SKM-1 (cell line): ENCODE measurements at regions not wholly inside any gene's neighbourhood (a gene's known extent, or its start where the extent isn't known, plus 50 kb on each side); places are given as distances from the start of the nearest gene placed in this dataset.
"Not testable (repeated sequence)": the region's sequence is repeated elsewhere in the genome, so short reads cannot be mapped to it uniquely, and the experiment has no call there.

ENCODE experiments used
- DNase-seq: peaks from one replicate; lab custom pipeline; 2025; ENCODE audit not compliant: unreplicated experiment; lab: John Stamatoyannopoulos, UW

- DNase-seq = no peak
These were observed 104.4 kb upstream of the BMP2 start for GRCh38 chr20:6663104-6663503.

DNA sequence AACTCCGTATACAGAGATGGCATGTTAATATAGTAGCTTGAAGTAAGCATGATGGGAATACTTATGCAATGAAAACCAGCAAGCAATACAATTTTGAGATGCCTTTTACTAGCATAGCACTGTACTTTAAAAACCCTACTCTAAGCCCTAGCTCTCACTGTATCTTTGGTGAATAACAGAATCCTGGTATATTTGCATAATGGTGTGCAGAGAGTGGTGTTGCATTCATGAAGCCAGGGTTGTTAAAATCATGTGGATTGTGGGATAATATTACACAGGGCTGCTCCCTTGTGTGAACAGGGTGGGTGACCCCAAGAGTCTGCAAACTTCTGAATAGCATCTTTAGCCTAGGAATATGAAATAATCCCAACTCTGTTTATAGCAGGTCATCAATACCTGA lies 105.2 kb upstream of the BMP2 start:
- no peak for DNase-seq

GRCh38 chr20:6660441-6660840 lies 107.0 kb upstream of the BMP2 start:
- no peak for DNase-seq

DNA sequence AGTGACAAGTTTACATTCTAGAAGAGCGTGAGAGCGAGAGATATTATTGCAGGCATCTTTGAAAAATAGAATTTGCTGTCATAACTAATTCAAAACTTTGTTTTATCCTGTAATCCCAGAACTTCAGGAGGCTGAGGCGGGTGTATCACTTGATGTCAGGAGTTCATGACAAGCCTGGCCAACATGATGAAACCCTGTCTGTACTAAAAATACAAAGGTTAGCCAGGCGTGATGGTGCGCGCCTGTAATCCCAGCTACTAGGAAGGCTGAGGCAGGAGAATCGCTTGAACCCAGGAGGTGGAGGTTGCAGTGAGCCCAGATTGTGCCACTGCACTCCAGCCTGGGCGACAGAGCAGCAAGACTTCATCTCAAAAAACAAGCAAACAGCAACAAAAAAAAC lies 108.6 kb upstream of the BMP2 start:
- DNase-seq = not testable (repeated sequence)

- DNase-seq = no peak
These were observed 109.6 kb upstream of the BMP2 start for GRCh38 chr20:6657904-6658303.

DNA sequence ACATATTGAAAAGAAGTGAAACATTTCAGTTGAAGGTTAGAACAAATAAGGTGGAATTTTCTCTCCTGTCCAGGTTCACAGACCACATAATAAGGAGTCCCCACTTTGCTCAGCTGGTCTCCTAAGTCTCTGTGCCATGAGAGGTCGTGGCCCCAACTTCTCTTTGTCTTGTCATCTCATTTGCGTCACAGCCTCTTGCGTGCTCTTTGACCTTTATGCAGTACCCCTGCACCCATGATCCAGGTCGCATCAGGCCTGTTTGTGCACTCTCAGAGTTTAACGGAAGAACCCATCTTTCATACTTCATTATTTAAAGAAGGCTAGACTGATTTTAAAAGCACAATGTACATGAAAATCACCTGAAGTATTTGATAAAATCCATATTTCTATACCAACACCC lies 110.4 kb upstream of the BMP2 start:
- DNase-seq = no peak

DNA sequence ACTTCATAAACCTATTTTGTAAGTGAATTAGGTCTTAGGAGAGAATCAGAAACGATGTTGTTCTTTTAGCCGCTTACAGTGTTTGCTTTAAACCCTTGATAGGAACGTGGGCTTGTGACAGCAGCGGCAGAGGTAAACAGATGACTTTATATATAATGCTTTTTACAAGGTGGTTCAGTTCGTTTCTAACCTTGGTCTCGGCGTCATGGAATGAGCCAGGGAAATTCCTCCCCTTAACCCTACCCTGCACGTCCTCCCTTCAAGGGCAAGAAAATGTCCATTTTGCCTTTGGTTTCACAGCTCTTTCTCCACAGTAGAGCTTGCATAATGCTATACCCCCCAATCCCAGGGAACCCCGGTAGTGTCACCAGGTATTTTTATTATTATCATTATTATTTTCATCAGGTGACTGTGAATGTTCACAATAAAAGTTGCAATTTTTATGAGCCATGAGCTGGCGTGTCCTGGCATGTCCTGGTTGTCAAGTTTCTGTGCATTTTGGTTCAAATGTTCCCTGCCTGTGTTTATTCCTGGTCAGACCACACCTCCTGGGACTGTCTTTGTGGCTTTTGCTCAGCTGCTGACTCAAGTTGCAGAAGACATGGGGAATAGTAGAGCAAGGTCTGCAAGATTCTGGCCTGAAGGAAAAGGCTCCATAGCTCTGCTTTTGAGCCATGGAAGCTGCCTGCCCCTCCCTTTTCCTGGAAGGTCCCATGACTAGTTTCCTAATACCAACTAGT lies 112.8 kb upstream of the BMP2 start:
- no peak for DNase-seq

DNA sequence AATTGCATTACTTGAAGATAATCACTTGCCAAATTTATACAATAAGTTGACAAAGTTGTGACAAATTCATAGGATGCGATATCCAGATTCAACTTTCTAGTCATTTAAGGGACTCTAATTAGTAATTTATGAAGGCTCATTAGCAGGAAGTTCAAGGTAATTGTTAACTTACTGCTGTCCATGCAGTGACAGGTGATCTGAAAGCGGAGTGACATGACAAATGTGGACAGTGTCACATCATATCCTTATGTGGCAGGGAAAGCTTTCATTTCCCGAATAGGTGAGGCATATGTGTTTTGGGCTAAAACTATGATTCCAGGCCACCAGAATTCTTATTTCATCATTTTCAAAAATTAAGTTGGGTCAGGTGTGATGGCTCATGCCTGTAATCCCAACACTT lies 115.9 kb upstream of the BMP2 start:
- DNase-seq = no peak

- no peak for DNase-seq
These were observed 116.5 kb upstream of the BMP2 start for GRCh38 chr20:6651016-6651415.

GRCh38 chr20:6646021-6646636 lies 121.4 kb upstream of the BMP2 start:
- DNase-seq = no peak

GRCh38 chr20:6644813-6645628 lies 122.5 kb upstream of the BMP2 start:
- no peak for DNase-seq

DNA sequence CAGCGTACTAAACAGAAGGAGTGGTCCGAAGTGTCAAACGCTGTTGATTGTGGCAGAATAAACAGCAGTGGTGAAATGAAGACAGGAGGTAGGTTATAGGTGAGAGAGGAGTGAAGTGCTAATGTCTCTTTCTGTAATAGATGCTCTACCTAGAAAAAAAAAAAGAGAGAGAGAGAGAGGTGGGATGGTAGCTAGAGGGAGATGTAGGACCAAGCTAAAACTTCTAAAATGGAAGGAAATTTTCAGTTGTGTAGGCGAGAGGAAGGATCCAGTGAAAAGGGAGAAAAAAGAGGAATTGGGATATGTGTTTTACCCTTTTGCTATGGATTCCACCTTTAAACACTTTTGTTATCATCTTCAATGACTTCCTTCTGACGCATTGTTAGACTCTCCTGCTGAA lies 126.5 kb upstream of the BMP2 start:
- DNase-seq = no peak

DNA sequence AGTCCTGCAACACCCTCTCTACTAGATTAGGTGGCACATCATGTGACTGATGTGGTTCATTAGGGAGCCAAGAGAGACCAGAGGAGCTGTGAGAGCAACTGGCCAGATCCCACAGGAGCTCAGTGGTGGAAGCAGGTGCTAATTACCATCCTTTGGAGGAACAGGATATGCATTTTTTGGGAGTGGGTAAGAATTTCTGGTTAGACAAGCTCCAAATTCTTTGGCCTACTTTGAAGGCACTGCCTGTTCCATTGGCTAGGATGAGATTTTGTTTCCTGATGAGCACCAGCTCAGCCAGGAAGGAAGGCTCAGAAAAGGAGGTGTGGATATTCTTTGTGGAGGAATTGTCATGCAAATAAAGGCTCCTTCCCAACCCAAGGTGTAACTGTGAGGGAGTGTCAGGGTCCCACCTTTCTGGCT lies 130.3 kb upstream of the BMP2 start:
- no peak for DNase-seq

DNA sequence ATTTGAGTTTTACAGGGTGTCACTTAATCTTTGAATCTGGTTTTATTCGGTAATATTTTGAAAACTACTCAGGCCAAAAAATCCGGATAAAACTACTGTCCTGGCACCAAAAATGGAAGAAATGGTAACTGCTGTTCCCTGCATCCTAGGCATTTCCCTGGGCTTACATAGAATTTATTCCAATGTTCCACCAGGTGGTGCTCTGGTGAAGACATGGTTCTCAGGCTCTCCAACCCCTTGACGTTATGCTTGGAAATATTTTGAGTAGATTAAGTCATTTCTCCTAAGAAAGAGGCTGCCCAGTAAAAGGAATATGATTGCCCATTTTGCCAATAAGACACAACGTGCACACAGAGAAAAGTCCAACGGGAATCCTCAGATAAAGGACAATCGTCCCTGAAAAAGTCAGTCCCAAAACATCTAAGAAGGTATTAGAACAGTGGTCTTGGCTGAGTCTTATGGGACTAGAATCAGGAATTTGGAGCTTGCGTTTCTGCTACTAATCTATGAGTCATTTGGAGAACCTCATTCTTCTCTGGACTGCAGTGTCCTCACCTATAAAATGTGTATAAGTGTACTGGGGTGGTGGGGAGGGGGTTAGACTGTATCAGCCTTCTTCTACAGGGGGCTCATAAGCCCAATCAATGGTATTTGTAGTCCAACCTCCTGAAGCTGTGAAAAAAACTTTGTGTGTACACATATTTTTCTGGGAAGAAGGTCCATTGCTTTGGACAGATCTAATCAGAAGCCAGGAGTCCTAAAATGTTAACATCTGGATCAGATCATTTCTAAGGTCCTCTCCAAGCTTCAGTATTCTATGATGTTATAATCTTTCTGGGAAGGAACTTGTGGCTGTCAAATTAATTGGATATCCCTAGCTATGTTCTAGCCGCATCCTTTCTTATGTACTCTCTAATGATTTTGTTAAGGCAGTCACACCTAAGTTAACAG lies 131.0 kb upstream of the BMP2 start:
- no peak for DNase-seq

DNA sequence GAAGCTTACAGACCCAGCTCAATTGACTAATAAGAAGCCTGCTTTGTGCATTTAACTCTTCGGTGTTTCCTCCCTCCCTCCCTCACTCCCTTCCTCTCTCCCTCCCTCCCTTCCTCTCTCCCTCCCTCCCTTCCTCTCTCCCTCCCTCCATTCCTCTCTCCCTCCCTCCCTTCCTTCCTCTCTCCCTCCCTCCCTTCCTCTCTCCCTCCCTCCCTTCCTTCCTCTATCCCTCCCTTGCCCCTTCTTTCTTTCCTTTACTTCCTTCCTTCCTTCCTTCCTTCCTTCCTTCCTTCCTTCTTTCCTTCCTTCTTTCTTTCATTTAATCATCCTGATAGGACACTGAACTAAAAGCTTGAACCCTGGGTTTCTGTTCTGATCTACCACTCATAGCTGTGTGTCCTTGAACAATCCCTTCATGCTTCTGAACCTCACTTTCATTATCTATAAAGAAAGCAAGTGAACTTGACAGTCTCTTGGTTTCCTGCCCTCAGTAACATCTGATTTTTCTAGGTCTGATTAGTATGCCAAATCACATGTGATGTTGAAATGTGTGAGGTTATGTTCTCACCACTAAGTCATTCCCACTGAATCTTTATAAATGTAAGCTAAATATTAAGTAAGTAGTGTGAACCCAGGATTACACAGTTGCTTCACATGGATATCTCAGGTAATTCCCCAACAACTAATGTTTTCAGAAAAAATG lies 132.3 kb upstream of the BMP2 start:
- no peak for DNase-seq

DNA sequence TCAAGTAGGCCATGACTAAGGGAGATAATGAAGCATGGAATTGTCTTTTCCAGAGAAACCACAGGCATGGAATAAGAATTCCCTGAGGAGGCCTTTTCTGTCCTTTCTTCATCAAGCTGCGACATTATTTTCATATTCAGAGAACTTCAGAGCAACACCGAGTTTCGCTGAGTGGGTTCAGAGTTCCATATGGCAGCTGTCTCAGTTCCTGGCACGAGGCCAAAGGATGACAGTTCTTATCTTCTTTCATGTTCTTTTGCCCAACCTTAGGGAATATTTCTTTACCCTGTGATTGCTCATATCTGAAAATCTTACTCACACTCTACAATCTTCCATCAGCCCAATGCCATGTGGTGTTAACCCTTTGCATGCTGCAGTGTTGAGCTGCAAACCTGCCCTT lies 135.3 kb upstream of the BMP2 start:
- DNase-seq = no peak

DNA sequence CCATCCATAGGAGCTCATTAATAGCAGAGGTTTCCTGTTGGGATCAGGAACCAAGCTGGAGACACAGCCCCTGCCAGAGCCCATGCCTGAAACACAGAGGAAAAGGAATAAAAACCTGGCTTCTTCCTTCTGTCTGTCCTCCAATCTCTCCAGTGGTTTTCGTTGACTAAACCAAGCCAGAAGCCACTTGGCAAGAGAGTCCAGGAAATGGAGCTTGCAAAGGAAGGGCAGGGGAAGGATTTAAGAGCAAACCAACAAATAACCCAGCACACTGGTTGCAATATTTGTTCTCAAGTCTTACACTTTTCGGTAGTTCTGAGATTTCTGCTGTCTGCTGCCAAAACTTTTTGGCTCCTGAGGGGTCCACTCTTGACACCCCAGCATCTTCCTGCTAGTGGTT lies 137.0 kb upstream of the BMP2 start:
- no peak for DNase-seq

DNA sequence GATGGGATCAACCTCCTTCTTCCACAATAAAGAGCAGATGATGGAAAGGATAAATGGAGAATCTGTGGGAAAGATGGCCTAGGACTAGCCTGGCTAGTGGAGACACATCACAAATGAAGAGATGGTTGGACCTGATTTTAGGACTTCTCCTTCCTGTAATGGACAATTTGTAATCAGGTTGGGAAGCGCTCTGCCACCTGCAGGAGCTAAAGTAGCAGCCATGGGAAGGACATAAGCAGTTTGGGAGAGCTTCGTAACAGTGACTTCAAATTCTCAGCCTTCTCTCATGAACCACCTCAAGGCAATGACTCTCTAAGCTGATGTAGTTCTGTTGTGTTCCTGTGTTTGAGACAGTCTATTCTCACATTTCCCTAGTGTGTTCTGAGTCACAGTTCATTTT lies 137.9 kb upstream of the BMP2 start:
- no peak for DNase-seq

GRCh38 chr20:6626805-6627204 lies 140.7 kb upstream of the BMP2 start:
- no peak for DNase-seq

DNA sequence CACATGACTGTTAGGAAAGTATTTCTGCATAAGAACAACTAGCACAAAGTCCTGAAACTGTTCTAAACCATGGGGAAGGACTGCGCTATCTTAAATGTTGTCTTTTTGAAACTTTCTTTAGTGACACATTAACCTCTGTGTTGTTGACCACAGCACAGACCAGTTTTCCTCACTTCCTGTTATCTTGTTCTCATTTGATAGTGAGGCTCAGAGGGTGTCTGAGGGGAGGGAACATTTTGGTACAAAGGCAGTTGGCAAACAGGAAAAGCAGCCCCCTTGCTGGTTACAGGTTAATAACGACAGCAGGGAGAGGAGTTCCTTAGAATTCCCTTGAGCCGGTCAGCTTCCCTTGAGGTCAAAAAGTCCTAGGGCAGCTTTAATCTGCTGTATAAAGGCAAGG lies 143.5 kb upstream of the BMP2 start:
- no peak for DNase-seq
